ENCODE measurements at regions not wholly inside any gene's neighbourhood (a gene's known extent, or its start where the extent isn't known, plus 50 kb on each side); places are given as distances from the start of the nearest gene placed in this dataset.

DNA sequence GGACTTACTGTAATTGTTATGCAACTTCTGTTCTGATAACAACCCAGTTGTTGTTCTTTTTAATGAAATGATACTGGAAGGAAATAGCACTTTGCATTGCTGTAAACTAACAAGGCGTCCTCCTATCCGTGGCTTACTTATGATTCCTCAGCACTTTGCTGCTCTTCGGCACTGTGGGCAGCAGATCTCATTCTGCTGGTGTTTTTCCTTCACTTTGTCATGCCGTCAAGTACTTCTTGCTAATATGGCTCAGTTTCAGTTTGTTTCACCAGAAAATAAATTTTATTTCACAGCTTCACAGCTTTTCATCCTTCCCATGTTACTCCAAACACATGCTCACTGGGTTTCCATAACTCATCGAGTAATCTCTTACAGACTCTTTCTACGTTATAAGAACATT lies 289.3 kb downstream of the MEIS1 start:
- TF ChIP-seq, protein P1, sequence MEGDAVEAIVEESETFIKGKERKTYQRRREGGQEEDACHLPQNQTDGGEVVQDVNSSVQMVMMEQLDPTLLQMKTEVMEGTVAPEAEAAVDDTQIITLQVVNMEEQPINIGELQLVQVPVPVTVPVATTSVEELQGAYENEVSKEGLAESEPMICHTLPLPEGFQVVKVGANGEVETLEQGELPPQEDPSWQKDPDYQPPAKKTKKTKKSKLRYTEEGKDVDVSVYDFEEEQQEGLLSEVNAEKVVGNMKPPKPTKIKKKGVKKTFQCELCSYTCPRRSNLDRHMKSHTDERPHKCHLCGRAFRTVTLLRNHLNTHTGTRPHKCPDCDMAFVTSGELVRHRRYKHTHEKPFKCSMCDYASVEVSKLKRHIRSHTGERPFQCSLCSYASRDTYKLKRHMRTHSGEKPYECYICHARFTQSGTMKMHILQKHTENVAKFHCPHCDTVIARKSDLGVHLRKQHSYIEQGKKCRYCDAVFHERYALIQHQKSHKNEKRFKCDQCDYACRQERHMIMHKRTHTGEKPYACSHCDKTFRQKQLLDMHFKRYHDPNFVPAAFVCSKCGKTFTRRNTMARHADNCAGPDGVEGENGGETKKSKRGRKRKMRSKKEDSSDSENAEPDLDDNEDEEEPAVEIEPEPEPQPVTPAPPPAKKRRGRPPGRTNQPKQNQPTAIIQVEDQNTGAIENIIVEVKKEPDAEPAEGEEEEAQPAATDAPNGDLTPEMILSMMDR (IDR thresholded peaks at IDR 0.05; ENCODE audit: extremely low read depth in 1 of 2, insufficient read depth in 1 of 2, low read depth in 1 of 2, low read length in 2 of 2): no peak
- no peak for TF ChIP-seq POLR2A (IDR thresholded peaks at IDR 0.05; ENCODE audit: low read depth, low read length)
- TF ChIP-seq JUN (IDR thresholded peaks at IDR 0.05; ENCODE audit: borderline replicate concordance, insufficient read depth, insufficient read length, low read depth): no peak
- TF ChIP-seq, protein P2, sequence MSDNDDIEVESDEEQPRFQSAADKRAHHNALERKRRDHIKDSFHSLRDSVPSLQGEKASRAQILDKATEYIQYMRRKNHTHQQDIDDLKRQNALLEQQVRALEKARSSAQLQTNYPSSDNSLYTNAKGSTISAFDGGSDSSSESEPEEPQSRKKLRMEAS (IDR thresholded peaks at IDR 0.05; ENCODE audit: insufficient read depth, insufficient read length): no peak
- no peak for TF ChIP-seq POLR2AphosphoS5 (IDR thresholded peaks at IDR 0.05; ENCODE audit: insufficient read depth, low read depth, low read length)
- no peak for TF ChIP-seq EZH2 (IDR thresholded peaks at IDR 0.05; ENCODE audit: borderline replicate concordance, low read depth, low read length, severe bottlenecking)
- no peak for TF ChIP-seq MYC (IDR thresholded peaks at IDR 0.05; ENCODE audit: low read depth, low read length)
- no peak for TF ChIP-seq GATA2 (IDR thresholded peaks at IDR 0.05; ENCODE audit: insufficient read depth, insufficient read length, low read depth, low read length)

All from endothelial cell of umbilical vein (primary cell).